Endothelial cell (in vitro differentiated cells): ENCODE measurements at regions not wholly inside any gene's neighbourhood (a gene's known extent, or its start where the extent isn't known, plus 50 kb on each side); places are given as distances from the start of the nearest gene placed in this dataset.

Experiments
- DNase-seq: peaks from one replicate; pipeline ENCODE4 v3.0.0; 2021; ENCODE audit warnings: low spot score
- H3K27ac Mint-ChIP-seq: one replicate; pipeline ENCODE4 v1.8.0; 2021; ENCODE audit warnings: mixed read lengths, inconsistent platforms; ENCODE audit not compliant: unreplicated experiment
- H3K27me3 Mint-ChIP-seq: one replicate; pipeline ENCODE4 v1.8.0; 2021; ENCODE audit warnings: mild to moderate bottlenecking, moderate library complexity, mixed read lengths, inconsistent platforms; ENCODE audit not compliant: unreplicated experiment
- H3K36me3 Mint-ChIP-seq: one replicate; pipeline ENCODE4 v1.8.0; 2021; ENCODE audit warnings: mild to moderate bottlenecking, low read depth, mixed read lengths, inconsistent platforms; ENCODE audit not compliant: unreplicated experiment
- H3K4me1 Mint-ChIP-seq: one replicate; pipeline ENCODE4 v1.8.0; 2021; ENCODE audit warnings: mild to moderate bottlenecking, mixed read lengths, inconsistent platforms; ENCODE audit not compliant: unreplicated experiment
- H3K4me3 Mint-ChIP-seq: one replicate; pipeline ENCODE4 v1.8.0; 2021; ENCODE audit warnings: mild to moderate bottlenecking, mixed read lengths, inconsistent platforms; ENCODE audit not compliant: unreplicated experiment
- H3K9me3 Mint-ChIP-seq: one replicate; pipeline ENCODE4 v1.8.0; 2021; ENCODE audit warnings: mixed read lengths, inconsistent platforms; ENCODE audit not compliant: unreplicated experiment
- TF ChIP-seq, protein P1 (sequence below): fragments of 200-600 bp; sonication (generic); IDR thresholded peaks from one replicate; pipeline ENCODE4 v1.5.0; 2021; ENCODE audit warnings: antibody characterized with exemption; ENCODE audit not compliant: unreplicated experiment

- Mint-ChIP-seq H3K36me3 (no peaks in the 10 kb centered on the region), H3K27me3 (peaks cover 2% of the 10 kb centered on the region), H3K9me3 (no peaks in the 10 kb centered on the region), H3K4me1 (peaks cover 5% of the 10 kb centered on the region), H3K27ac (no peak overlapping the region), H3K4me3 (no peak overlapping the region)
- TF ChIP-seq, protein P1, sequence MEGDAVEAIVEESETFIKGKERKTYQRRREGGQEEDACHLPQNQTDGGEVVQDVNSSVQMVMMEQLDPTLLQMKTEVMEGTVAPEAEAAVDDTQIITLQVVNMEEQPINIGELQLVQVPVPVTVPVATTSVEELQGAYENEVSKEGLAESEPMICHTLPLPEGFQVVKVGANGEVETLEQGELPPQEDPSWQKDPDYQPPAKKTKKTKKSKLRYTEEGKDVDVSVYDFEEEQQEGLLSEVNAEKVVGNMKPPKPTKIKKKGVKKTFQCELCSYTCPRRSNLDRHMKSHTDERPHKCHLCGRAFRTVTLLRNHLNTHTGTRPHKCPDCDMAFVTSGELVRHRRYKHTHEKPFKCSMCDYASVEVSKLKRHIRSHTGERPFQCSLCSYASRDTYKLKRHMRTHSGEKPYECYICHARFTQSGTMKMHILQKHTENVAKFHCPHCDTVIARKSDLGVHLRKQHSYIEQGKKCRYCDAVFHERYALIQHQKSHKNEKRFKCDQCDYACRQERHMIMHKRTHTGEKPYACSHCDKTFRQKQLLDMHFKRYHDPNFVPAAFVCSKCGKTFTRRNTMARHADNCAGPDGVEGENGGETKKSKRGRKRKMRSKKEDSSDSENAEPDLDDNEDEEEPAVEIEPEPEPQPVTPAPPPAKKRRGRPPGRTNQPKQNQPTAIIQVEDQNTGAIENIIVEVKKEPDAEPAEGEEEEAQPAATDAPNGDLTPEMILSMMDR = no peak
- no peak for DNase-seq
Observed at GRCh38 chr1:163772246-163772645, 450.5 kb downstream of the NUF2 start.

DNA sequence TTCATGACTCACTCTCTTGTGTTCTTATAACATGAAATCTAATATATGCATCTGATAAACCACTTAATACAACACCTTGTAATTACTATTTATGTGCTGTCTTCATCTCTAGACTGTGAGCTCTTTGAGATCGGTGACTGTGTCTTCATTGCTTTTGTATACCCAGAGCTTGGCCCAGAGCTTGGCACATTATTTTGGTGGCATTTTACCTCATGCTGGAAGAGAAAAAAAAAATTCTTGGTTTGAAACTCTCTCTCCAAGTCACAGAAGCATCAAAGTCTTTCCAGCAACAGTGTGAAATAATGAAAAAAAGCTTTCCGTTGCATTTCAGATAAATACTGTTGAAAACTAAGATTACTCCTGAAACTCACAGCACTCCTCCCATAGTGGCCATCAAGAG is 451.6 kb downstream of the NUF2 start:
- TF ChIP-seq, protein P1 = no peak
- H3K27ac Mint-ChIP-seq = no peak overlapping the region
- no peaks in the 10 kb centered on the region for H3K9me3 Mint-ChIP-seq
- no peaks in the 10 kb centered on the region for H3K36me3 Mint-ChIP-seq
- H3K4me3 Mint-ChIP-seq = no peak overlapping the region
- no peak for DNase-seq
- peaks cover 5% of the 10 kb centered on the region for H3K4me1 Mint-ChIP-seq
- H3K27me3 Mint-ChIP-seq = peaks cover 2% of the 10 kb centered on the region

- no peak overlapping the region for H3K4me3 Mint-ChIP-seq
- H3K27me3 Mint-ChIP-seq = peaks cover 2% of the 10 kb centered on the region
- no peak for DNase-seq
- H3K36me3 Mint-ChIP-seq = no peaks in the 10 kb centered on the region
- H3K9me3 Mint-ChIP-seq = no peaks in the 10 kb centered on the region
- TF ChIP-seq, protein P1 = no peak
- no peak overlapping the region for H3K27ac Mint-ChIP-seq
- peaks cover 5% of the 10 kb centered on the region for H3K4me1 Mint-ChIP-seq
Observed at GRCh38 chr1:163774401-163774945, 452.7 kb downstream of the NUF2 start.

GRCh38 chr1:163774978-163775620 is 453.3 kb downstream of the NUF2 start:
- Mint-ChIP-seq H3K9me3 (no peaks in the 10 kb centered on the region), H3K4me1 (peaks cover 5% of the 10 kb centered on the region), H3K27me3 (peaks cover 2% of the 10 kb centered on the region), H3K4me3 (no peak overlapping the region), H3K27ac (no peak overlapping the region), H3K36me3 (no peaks in the 10 kb centered on the region)
- no peak for DNase-seq
- TF ChIP-seq, protein P1 = no peak

- TF ChIP-seq, protein P1 = no peak
- Mint-ChIP-seq H3K27me3 (peaks cover 2% of the 10 kb centered on the region), H3K4me3 (no peak overlapping the region), H3K4me1 (peaks cover 5% of the 10 kb centered on the region), H3K9me3 (no peaks in the 10 kb centered on the region), H3K27ac (no peak overlapping the region), H3K36me3 (no peaks in the 10 kb centered on the region)
- DNase-seq = no peak
Observed at GRCh38 chr1:163777205-163777604, 455.5 kb downstream of the NUF2 start.
